Endothelial cell (in vitro differentiated cells): ENCODE measurements at regions not wholly inside any gene's neighbourhood (a gene's known extent, or its start where the extent isn't known, plus 50 kb on each side); places are given as distances from the start of the nearest gene placed in this dataset.
"Not testable (repeated sequence)": the region's sequence is repeated elsewhere in the genome, so short reads cannot be mapped to it uniquely, and the experiment has no call there.

ENCODE experiments used
- DNase-seq: peaks from one replicate; pipeline ENCODE4 v3.0.0; 2021; ENCODE audit warnings: low spot score
- H3K27ac Mint-ChIP-seq: one replicate; pipeline ENCODE4 v1.8.0; 2021; ENCODE audit warnings: mixed read lengths, inconsistent platforms; ENCODE audit not compliant: unreplicated experiment
- H3K27me3 Mint-ChIP-seq: one replicate; pipeline ENCODE4 v1.8.0; 2021; ENCODE audit warnings: mild to moderate bottlenecking, moderate library complexity, mixed read lengths, inconsistent platforms; ENCODE audit not compliant: unreplicated experiment
- H3K36me3 Mint-ChIP-seq: one replicate; pipeline ENCODE4 v1.8.0; 2021; ENCODE audit warnings: mild to moderate bottlenecking, low read depth, mixed read lengths, inconsistent platforms; ENCODE audit not compliant: unreplicated experiment
- H3K4me1 Mint-ChIP-seq: one replicate; pipeline ENCODE4 v1.8.0; 2021; ENCODE audit warnings: mild to moderate bottlenecking, mixed read lengths, inconsistent platforms; ENCODE audit not compliant: unreplicated experiment
- H3K4me3 Mint-ChIP-seq: one replicate; pipeline ENCODE4 v1.8.0; 2021; ENCODE audit warnings: mild to moderate bottlenecking, mixed read lengths, inconsistent platforms; ENCODE audit not compliant: unreplicated experiment
- H3K9me3 Mint-ChIP-seq: one replicate; pipeline ENCODE4 v1.8.0; 2021; ENCODE audit warnings: mixed read lengths, inconsistent platforms; ENCODE audit not compliant: unreplicated experiment
- CTCF ChIP-seq: fragments of 200-600 bp; sonication (generic); IDR thresholded peaks from one replicate; pipeline ENCODE4 v1.5.0; 2021; ENCODE audit warnings: antibody characterized with exemption; ENCODE audit not compliant: unreplicated experiment

DNA sequence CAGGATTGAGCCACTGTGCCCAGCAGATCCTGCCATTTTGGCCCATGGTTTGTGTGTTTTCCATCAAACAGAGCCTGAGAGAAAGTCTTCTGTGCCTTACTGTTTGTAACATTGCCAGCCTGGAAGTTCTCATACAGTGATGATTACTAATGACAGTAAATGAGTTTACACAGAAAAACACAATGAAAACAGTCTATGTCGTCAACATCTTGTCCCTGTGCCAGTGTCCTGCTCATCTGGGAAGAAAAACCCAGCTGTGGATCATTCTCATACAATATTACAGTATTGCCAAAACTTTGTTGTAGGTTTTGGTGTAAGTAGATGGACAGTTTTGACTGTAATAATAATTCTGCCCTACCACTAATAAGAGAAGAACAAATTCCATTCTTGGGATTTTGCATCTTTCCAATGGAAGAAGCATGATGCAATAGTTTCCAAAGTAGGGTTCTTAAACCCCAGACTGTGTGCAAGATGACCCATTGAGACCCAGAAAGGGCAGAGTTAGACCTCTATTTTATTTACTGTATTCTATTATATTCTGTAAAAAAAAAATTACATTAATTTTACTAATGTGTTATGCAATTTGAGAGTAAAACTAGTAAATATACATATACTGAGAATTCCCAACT, 135.0 kb upstream of the JARID2 start:
- no peak overlapping the region for H3K4me3 Mint-ChIP-seq
- H3K36me3 Mint-ChIP-seq: no peaks in the 10 kb centered on the region
- no peak for TF ChIP-seq CTCF
- H3K27ac Mint-ChIP-seq: no peak overlapping the region
- no peaks in the 10 kb centered on the region for H3K9me3 Mint-ChIP-seq
- peaks cover 13% of the 10 kb centered on the region for H3K4me1 Mint-ChIP-seq
- DNase-seq: no peak
- peaks cover 7% of the 10 kb centered on the region for H3K27me3 Mint-ChIP-seq

DNA sequence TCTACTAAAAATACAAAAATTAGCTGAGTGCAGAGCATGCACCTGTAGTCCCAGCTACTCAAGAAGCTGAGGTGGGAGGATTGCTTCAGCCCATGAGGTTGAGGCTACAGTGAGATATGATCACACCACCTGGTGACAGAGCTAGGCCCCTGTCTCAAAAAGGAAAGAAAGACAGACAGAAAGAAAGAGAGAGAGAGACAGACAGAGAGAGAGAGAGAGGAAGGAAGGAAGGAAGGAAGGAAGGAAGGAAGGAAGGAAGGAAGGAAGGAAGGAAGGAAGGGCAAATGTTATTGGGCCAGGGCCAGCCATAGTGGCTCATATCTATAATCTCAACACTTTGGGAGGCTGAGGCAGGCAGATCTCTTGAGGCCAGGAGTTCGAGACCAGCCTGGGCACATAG, 134.3 kb upstream of the JARID2 start:
- peaks cover 13% of the 10 kb centered on the region for H3K4me1 Mint-ChIP-seq
- H3K27ac Mint-ChIP-seq, H3K36me3 Mint-ChIP-seq, H3K4me3 Mint-ChIP-seq, H3K27me3 Mint-ChIP-seq, H3K9me3 Mint-ChIP-seq, DNase-seq: not testable (repeated sequence)

DNA sequence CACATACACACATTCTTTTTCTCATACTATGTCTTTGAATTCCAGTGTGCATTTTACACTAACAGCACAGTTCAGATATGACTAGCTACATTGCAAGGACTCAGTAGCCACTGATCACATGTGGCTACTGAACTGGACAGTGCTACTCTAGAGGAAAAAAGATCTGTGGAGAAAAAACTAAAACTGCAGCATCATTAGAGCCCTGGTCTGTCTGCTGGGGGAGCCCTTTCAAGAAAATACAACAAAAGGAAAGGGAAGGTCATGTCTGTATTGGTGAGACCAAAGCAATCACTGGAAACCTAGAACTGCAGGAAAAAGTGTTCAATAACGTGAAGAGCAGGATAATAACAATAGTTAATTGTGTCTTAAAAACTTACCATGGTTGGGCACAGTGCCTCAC, 132.3 kb upstream of the JARID2 start:
- no peaks in the 10 kb centered on the region for H3K36me3 Mint-ChIP-seq
- DNase-seq: no peak
- TF ChIP-seq CTCF: no peak
- H3K4me1 Mint-ChIP-seq: peaks cover 10% of the 10 kb centered on the region
- H3K9me3 Mint-ChIP-seq: no peaks in the 10 kb centered on the region
- H3K27ac Mint-ChIP-seq: no peak overlapping the region
- no peak overlapping the region for H3K4me3 Mint-ChIP-seq
- H3K27me3 Mint-ChIP-seq: peaks cover 3% of the 10 kb centered on the region

DNA sequence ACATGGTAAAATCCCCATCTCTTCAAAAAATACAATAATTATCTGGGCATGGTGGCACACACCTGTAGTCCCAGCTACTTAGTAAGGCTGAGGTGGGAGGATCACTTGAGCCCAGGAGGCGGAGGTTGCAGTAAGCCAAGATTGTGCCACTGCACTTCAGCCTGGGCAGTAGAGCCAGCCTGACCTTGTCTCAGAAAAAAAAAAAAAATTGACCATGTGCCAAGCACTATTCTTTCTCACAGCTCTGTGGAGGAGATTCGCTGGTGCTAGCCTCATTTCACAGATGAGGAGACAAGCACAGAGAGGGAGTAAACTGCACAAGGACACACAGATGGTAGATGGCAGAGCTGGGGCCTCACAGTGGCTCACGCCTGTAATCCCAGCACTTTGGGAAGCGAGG, 131.8 kb upstream of the JARID2 start:
- no peak for DNase-seq
- no peak for TF ChIP-seq CTCF
- Mint-ChIP-seq H3K27me3 (peaks cover 3% of the 10 kb centered on the region), H3K4me1 (peaks cover 7% of the 10 kb centered on the region), H3K36me3 (no peaks in the 10 kb centered on the region), H3K27ac (no peak overlapping the region), H3K9me3 (no peaks in the 10 kb centered on the region), H3K4me3 (no peak overlapping the region)

DNA sequence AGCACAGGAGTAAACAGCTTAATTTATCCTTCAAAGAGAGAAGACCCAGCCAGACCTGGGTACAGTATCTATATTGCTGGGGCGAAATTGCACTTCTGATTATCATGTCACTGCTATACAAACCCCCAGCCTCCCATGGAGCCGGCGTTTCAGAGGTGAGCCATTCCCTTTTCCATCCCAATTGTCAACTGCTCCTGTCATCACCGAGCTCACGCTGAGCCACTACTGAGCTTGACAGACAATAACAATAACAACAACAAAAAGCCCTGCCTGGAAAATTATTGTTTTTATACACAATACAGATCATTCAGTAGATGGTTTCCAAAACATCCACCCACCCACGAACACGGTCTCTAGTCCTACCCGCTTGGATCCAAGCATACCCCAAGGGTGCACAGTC, 129.0 kb upstream of the JARID2 start:
- DNase-seq: no peak
- Mint-ChIP-seq H3K9me3 (no peaks in the 10 kb centered on the region), H3K27ac (no peak overlapping the region), H3K27me3 (peaks cover 3% of the 10 kb centered on the region), H3K4me1 (peaks cover 3% of the 10 kb centered on the region), H3K4me3 (no peak overlapping the region), H3K36me3 (no peaks in the 10 kb centered on the region)
- TF ChIP-seq CTCF: no peak

DNA sequence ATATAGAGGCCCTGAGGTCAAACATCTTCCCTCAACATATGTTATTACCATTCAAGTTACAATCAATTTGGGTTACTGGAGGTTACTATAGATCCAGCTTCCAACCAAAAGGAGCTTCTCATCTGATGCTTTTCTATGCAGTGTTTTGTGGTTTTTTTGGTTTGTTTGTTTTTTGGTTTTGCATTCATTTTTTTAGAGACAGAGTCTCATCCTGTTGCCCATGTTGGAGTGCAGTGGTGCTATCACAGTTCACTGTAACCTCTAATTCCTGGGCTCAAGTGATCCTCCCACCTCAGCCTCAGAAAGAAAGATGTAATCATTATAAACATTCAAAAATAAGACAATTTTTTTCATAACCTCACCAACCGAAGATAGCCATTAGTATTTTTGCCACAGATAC, 124.4 kb upstream of the JARID2 start:
- no peak for DNase-seq
- Mint-ChIP-seq H3K27me3 (peaks cover 2% of the 10 kb centered on the region), H3K27ac (no peak overlapping the region), H3K36me3 (no peaks in the 10 kb centered on the region), H3K4me3 (no peak overlapping the region), H3K9me3 (no peaks in the 10 kb centered on the region), H3K4me1 (no peaks in the 10 kb centered on the region)
- no peak for TF ChIP-seq CTCF
